Left kidney (tissue), 1 donor: ENCODE measurements at regions not wholly inside any gene's neighbourhood (a gene's known extent, or its start where the extent isn't known, plus 50 kb on each side); places are given as distances from the start of the nearest gene placed in this dataset.

ENCODE experiments used
- DNase-seq: peaks from one replicate; pipeline ENCODE4 v3.0.0-alpha.2; 2013

DNA sequence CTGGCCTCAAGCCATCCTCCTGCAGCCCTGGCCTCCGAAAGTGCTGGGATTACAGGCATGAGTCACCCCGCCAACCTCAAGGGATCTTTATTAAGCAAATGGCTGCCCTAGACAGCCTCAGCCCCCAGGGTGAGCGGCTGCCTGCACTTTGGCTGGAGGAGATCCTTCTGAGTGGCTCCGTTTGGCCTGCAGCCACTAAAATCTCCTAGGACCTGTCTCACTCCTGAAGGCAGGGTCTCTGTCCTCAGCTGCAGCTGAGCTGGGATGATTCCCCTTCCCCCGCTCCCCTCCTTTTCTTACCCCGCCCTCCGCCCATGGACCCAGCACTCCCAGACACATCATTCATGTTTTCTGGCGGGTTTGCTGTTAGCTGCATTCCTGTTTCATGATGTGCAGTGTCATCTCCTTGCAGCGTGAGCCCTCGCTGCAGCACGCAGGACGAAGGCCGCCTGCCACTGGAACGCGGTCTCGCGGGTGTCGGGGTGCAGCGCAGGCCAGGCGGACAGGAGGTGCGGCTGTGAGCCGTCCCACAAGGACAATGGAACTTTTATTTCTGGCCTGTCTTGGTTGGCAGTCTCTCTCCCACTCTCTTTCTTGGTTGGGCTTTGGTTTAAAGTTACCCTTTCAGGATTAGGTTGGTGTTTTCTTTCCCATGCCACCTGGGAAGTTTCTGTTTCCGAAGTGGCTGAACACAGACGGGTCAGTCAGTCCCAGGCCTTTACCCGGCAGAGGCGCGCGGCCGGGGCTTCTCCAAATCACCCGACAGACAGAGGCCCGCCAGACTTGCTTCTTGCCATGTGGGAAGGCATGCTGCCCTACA lies 137.1 kb downstream of the FOXD1 start:
- peak; percentile 59 for DNase-seq

DNA sequence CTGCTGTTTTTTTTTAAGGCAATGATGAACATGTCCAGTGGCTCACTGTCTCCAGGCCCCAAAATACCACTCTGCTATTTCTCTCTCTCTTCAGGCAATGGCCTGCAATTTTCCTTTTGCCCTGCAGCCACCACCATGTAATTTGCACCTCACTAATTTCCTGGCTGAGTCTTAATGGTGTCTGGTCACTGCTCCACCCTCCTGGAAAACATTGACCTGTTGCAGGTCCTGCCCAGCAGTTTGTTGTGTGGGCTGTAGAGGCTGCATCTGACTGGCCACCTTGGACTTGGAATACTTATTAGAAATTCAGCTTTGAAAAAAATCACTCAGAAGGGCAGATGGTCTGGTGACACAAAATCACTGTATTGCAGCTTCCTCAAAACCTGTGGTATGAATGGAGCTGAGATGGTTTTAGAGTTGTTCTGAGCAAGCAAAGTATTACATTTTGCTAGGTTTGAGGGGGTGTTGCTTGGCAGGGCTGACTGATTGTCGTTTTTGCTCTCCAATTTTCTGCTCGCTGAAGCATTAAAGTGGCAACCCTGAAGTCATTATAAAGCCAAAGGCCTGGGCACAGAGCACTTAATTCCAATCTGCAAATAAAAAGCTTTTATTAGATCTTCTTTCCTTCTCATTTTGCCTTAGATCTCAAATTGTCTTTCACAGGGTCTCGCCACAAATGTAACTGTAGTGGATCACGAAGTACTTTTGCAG lies 134.8 kb downstream of the TMEM174 start:
- DNase-seq, result no peak

DNA sequence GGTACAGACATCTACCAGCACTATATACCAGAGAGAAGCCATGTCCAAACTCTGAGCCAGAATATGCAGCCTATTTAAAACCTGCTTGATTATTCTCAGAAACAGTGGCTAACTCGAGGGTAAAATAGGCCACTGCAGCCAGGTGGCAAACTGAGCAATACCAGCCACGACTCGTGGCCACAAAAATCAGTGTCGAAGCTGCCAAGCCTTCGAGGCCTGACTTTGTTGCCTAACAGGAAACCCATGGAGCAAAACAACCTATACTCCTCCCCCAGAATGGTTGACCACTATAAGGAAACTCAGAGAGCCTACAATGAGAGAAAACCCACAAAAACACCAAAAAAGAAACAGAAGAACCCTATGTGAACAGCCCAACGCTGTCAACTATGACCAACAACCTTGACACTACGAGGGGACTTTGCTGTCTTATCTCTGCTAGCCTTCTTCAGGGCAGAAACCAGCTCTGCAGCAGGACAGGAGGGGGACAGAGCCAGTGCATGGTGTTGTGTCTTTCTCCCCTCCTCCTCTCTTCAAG lies 133.8 kb downstream of the TMEM174 start:
- DNase-seq, result no peak

DNA sequence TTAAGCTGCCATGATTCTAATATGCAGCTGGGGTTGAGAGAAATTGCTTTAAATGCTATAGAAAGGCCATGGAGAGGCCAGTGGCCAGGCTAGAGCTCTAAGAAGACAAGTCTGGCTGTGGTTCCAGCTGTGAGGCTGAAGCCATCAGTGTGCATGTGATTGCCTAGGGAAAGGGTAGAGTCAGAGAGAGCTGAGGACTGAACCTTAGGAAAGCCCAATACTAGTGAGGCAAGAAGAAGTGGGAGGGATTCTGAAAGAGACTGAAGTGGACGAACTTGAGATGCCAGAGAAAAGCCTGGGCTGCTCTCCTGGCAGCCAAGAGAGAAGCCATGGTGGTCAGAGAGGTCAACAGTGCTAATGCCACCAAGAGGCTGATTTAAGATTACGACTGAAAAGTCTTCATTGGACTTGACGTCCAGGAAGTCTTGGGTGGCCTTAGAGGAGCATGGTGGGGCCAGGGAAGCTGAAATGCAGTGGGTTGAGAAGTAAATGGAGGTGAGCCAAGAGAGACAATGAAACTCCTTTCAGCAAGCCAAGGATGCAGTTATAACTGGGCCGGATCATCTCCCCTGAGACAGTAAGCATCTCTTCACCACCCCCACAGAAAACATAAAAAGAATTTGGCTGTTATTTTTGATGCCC lies 133.2 kb downstream of the TMEM174 start:
- no peak for DNase-seq

DNA sequence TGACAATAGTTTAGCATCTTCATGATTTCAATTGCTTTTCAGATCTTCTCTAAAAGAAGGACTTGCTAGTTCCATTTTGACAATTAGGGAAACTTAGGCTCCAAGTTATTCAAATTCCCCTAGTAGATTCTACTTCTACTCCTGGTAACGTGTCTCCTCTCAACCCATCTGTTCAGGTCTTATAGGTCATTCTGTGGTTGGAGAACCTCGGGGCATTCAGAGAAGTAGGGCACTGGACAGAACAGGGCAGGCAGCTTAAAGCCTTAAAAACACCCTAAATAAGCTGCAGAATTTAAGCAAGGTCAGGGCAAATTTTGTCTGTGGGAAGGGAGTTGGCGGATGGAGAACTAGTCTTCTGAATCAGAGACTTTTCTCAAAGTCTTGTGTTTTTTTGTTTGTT lies 132.4 kb downstream of the TMEM174 start:
- DNase-seq, result no peak

DNA sequence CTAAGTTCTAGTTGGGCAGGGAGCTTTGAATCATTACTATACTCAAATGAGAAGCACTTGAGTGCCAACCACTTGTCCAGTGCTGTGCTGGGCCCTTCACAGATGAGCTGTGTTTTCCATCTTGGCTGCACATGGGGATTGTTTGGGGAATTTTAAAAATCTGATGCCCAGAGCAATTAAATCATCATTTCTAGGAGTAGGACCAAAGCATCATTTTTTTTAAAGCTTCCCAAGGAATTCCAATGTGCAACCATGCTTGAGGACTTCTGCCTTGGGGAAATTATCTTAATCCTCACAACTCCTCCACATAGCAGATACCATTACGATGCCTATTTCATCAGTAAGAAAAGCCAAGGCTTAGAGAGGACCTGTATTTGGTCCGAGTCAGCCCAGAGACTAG lies 131.4 kb downstream of the TMEM174 start:
- no peak for DNase-seq

DNA sequence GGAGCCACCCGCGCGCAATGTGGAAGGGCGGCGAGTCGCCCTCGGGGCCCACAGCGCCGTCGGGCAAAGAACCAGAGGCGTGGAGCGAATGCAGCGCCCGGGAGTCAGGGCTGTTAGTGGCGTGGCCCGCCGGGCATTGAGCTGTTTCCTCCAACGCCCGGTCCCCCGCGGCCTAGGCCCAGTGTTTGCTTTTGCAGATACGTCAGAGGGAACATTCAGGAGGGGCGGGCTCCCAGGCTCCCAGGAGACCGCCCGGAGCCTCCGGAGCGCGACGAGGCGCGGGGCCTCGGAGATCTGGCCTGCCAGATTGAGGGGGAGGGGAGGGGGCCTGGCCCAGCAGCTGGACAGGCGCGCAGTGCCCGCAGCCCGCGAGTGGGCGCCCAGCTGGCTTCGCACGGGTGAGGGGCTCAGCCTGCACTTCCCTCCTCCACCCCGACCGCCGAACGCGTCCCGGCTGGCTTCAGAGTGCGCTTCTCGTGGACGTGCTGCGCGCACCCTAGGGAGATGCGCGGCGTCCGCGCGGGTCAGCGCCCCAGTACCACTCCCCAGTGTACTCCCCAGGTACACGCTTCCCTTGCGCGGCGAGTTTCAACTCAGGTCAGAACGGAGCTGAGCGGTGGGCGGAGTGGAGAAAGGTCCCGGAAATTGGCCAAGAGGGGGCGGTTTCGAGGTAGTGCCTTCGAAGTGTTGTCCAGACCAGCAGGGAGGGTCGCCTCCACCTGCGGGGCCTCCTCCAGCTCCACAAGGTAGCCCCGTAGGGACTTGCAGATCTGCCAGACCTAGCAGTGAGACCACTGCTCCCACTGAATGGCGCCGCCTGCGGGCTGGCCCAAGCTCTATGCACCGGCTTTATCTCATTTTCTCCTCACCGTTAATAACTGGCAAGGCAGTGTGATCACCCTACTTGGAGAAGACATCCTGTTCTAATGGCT lies 130.4 kb downstream of the TMEM174 start:
- DNase-seq, result no peak

DNA sequence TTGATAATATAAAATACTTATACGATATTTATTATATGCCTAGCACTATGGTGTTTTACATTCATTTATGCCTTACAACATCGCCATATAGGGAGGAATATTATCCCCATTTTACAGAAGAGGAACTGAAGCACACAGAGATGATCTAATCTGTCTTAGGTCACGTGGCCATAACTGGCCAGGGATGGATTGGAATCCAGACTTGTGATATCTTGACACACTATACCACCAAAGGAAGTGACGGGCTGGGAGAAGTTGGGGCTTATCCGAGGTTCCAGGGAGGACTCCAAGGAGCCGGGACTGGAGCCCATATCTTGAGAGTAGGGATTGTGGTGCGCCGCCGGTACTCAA lies 129.8 kb downstream of the TMEM174 start:
- DNase-seq, result no peak

DNA sequence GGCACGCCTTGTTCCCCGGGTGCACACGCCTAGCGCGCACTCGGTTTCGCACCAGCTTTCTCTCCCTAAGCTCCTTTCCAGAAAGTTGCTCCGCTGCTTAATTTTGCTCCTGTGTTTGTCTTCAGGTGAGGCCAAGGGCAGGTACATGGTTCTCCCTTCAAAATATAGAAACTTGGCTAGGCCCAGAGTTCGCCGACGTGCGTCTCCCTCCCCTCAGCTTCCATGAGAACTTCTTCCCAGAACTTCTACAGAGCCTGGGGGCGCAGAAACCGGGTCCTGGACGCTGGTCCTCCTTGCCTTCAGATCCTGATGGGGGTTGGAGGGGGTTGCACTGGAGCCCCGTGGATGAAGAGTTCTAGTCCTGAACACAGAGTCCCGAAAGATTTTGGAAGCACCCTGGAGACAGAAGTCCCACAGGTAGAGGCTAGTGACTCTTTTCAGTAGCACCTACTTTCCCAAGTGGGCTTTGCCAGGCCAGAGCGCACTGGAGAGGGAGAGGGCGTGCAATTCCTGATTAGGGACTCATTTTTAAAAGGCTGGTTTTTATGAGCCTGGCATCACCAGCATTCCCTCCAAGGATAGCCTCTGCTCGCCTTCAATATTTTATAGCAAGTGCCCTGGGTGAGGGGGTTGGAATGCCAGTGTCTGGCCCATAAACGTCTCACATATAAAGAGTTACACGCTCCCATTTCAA lies 128.4 kb downstream of the TMEM174 start:
- no peak for DNase-seq

DNA sequence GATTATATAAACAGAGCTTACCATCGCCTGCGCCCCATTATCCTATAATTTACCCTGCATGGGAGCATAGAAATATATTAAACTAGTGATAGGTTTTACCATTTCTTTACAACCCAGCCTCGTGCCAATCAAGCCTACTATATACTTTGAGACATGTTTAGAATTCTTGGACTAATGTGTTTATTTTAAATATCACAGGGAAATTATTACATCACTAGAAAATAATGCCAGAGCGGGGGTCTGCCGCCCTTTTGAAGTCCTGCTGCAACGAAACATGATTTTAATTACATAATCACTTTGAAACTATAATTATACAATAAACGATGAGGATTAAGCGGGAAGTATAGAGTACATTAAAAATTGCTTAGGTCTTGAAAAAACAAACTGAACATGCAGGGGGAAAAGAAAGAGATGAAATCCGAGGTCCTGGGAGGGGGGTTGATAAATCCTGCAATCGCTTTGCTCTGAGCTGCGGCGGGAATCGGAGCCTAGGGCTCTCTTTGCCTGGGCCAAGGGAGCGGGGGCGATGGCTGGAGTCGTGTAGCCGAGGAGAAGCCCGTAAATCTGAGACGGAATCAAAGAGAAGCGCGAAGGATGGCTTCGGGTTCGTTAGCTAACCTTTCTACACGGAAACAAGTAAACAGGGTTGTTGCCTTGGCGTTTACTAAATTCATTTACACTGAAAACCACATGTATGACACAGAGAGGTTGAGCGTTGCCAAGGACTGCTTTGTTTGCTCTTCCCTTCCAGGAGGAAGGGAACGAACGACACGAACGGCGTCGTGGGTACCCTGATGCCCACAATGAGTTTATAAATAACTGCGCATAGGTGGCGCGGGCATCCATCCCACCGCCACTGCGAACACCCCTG lies 127.6 kb downstream of the TMEM174 start:
- no peak for DNase-seq

DNA sequence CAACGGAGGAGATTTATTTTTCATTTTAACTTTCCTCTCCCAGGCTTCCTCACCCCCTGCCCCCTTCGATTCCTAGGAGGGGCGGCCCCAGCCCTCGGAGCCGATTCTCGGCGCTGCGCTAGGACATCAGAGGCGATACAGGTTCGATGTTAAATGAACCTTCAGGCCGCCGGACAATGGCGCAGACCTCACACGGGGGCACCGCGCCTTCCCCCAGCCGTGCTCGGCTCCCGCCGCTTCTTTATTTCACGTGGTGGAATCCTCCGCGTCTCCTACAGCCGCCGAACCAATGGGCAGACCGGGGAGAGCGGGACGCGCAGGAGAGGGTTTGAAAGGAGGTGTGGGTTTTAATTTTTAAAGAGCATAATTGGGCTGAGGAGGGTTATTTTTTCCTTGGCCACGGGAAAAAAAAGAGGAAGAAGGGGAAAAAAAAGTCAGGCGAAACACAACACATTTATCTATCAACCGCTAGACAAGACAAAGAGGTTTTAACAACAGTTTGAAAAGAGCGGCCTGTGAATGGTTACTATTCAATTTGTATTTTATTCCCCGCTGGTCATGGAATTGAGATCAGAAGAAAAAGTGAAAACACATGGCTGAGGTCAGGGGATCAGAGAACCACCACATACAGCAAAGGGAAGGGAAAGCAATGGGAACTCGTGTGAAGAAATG lies 126.8 kb downstream of the TMEM174 start:
- no peak for DNase-seq

DNA sequence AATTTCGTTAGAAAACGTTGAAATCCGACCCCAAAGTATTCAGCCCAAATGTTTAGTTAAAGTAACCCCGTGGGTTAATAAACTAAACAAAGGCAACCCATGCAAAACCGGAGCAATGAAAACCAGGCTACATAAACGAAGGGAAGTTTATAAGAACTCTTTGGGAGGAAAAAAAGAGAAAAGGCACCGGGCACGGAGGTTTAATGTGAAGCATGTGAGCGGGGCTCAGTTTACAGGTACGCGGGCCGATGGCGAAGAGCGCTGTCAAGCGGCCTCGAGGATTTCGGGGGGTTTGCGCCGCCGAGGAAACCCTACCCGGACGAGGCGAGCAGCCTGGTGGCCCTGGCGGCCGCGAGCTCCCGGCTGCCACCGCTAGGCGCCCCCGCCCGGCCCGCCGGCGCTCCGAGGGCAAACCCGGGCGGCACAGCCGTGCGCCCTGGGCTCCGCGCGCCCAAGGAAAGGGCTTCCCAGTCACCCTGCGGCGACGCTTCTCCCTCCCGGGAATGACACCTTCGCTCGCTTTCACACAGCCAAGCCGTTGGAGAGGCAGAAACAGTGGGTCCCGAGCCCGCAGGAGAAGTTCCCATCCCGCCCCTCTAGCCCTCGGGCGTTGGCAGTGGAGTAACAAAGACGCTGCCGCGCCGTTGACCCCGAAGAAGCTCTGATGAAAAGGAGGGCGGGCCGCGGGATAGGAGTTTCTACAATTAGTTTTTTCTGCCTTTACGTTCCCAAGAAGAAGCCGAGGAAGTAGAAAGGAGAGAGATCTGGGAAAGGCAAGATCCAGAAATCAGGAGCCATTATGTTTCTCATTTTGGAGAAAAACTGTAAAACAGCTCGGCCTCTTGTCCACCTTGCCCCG lies 126.0 kb downstream of the TMEM174 start:
- DNase-seq, result no peak

DNA sequence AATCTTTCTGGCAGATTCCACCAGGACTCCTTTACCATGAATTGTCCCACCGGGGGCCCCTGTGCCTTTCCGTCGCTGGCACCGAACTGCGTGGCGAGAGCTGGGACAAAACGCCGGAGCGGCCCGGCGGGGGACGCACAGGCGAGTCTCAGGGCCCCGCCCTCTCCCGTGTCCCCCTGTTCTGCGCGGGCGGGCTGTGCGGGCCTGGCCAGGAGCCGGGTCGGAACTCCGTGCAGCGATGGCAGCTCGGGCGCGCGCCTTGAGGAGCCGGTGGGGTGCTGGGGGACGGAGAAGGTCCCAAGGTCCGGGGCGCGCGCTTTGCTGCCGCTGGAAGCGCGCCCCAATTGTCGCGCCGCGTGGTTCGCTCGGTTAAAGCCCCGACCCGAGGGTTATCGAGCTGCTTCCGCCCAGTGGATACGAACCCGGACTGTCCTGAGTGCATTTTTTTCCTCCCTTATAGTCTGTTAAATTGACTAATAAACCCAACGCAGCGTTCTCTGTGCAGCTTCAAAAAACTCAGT lies 125.3 kb downstream of the TMEM174 start:
- no peak for DNase-seq

DNA sequence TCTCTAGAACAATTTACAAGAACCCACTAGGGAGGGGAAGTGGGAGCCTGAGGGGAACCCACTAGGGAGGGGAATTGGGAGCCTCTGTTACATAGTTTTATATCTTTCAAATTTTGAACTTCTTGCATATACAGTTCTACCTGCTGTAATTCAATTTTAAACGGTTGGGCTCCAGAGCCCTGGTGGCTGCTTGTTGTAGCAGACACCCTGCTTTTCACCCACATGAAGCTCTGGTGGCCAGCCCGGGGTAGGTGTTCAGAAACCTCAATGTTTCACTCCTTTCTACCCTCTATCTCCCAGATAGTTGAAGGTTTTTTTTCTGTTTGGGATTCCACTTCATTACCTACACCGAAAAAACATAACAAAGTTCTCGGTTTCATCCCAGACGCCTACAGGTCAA lies 124.4 kb downstream of the TMEM174 start:
- no peak for DNase-seq

DNA sequence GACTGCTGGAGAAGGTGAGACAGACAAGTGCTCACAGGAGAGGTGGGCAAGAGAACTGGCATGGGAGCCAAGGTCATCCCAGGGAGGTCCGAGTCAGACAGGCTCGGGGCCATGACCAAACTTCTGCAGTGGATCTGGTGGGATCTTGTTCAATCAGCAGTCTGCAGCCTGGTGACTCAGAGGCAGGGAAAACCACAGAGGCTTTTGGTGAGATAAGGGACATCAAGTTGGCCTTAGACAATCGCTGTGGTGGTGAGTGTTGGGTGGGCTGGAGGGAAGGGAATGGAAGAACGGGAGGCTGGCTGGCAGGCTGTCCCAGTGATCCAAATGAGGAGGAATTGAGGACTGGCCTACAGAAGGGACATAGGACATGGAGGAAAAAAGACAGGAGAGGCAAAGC lies 123.8 kb downstream of the TMEM174 start:
- DNase-seq, result no peak

DNA sequence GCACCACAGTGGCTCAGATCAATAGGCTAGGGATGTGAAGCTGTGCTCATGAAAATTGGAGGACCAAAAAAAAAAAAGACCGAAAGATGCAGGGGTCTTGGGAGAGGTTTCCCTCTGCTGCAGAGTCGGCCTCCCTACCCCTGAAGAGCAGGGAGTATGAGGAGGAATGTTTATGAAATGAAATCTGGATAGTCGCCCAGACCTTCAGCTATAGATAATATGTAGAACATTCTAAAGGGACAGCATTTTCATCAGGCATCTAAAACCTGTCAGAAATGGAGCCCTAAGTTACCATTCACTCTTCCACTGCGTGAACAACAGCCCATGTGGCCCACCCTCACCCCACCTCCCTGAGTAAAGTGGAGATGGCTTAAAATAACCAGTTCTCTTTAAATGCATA lies 122.9 kb downstream of the TMEM174 start:
- DNase-seq, result no peak

DNA sequence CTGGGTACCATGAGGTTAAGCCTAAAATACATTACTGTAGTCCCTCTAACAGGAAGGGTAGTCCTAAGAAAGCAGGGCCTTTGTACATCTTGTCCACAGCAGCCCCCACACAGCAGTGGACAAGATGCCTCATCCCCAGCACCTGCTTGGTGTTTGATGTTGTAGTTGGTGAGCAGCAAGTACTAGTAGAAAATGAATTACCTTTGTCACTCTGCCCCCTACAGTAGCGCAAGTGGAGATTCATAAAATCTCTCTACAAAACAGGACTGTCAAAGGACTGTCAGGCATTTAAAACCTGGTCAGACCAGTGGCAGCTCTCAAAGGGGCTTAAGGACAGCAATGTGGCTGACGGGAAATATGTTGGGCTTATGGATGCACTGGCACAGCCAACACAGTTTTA lies 122.5 kb downstream of the TMEM174 start:
- no peak for DNase-seq

DNA sequence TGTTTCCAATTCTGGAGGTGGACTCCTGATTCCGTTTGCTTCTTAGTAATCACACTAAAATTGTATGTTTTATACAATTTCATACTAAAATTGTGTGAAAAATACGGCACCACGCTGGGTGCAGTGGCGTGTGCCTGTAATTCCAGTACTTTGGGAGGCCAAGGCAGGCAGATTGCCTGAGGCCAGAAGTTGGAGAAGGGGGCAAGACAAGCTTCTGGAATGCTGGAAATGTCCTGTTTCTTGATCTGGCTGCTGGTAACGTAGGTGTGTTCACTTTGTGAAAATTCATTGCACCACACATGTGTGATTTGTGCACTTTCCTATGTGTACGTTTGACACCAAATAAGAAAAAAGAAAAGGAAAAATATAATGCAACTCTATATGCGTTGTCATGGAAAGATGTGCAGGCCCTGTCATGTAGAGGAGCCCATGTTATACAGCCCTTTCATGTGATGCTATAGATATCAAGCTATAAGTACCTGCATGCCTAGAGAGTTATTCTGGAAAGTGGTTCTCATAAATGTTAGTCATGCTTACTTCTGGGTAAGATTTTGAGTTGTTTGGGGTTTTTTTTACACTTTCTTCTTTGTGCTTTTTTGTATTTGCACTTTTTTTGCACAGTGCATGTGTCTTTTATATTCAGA lies 119.9 kb downstream of the TMEM174 start:
- no peak for DNase-seq
